Stomach (tissue), 8 donors: ENCODE measurements at regions not wholly inside any gene's neighbourhood (a gene's known extent, or its start where the extent isn't known, plus 50 kb on each side); places are given as distances from the start of the nearest gene placed in this dataset.

Experiments used
- DNase-seq, 2 donors: peaks; one replicate each; pipeline versions ENCODE4 v3.0.0 to v3.0.0-alpha.2; 2013 to 2019
- H3K27ac ChIP-seq, 5 donors: fragments of 200-600 bp in 4 of 5; sonication (generic) in 4 of 5; one replicate each; pipeline ENCODE4 v1.5.1; 2013 to 2019; ENCODE audit warnings: mild to moderate bottlenecking in 1 of 5, moderate library complexity in 1 of 5
- H3K27me3 ChIP-seq, 3 donors: fragments of 200-600 bp; sonication (generic); one replicate each; pipeline ENCODE4 v1.5.1; 2017 to 2019; ENCODE audit warnings: mixed run types in 1 of 3
- H3K36me3 ChIP-seq, 4 donors: fragments of 200-600 bp; sonication (generic); 1 replicate in 3 of 4; 2 replicates in 1 of 4; pipeline ENCODE4 v1.5.1; 2016 to 2019
- H3K4me1 ChIP-seq, 4 donors: fragments of 200-600 bp; sonication (generic); one replicate each; pipeline ENCODE4 v1.5.1; 2016 to 2019
- H3K4me3 ChIP-seq, 4 donors: fragments of 200-600 bp; sonication (generic) in 3 of 4; one replicate each; pipeline ENCODE4 v1.5.1; 2016 to 2019; ENCODE audit warnings: mild to moderate bottlenecking in 1 of 4
- H3K9me3 ChIP-seq, 4 donors: fragments of 200-600 bp; sonication (generic); one replicate each; pipeline ENCODE4 v1.5.1; 2016 to 2019
- EP300 ChIP-seq: sonication (generic); formaldehyde crosslinking; IDR thresholded peaks from one replicate; pipeline ENCODE4 v1.6.1; 2017; ENCODE audit warnings: antibody characterized with exemption
- POLR2A ChIP-seq, 4 donors: fragments of 450-650 bp; IDR thresholded peaks; one replicate each; pipeline ENCODE4 v1.6.1; 2016; ENCODE audit warnings: antibody characterized with exemption in 4 of 4, control low read depth in 2 of 4, mild to moderate bottlenecking in 1 of 4, moderate library complexity in 1 of 4
- POLR2AphosphoS5 ChIP-seq, 3 donors: sonication (generic); formaldehyde crosslinking; IDR thresholded peaks; one replicate each; pipeline ENCODE4 v1.6.1; 2016; ENCODE audit warnings: antibody characterized with exemption in 3 of 3
- WGBS, 5 donors: extraction: QIAGEN DNeasy Blood & Tissue Kit in 3 of 5; methylation state at CpG; one replicate each; pipeline versions ENCODE4 v1.1.5 to v1.1.7; 2013 to 2018; 5-methylcytosine and 5-hydroxymethylcytosine counted together
- intact Hi-C: fragments of 100-400 bp; cut with DNase I; formaldehyde crosslinking; loops from one replicate; pipeline ENCODE4 v1.15.1; 2023; ENCODE audit warnings: low total_unique reads
- TF ChIP-seq, protein P1 (sequence below), 7 experiments: fragments of 450-650 bp in 4 of 7; fragments of 200-600 bp in 3 of 7; sonication (generic) in 3 of 7; IDR thresholded peaks; one replicate each; pipeline ENCODE4 v1.5.1; 2016 to 2019; ENCODE audit warnings: antibody characterized with exemption in 7 of 7, control low read depth in 2 of 7, mild to moderate bottlenecking in 1 of 7
- donor health status: healthy with polysubstance abuse.
- donor health status: Bipolar disorder and iron deficiency.
- donor health status: healthy.

DNA sequence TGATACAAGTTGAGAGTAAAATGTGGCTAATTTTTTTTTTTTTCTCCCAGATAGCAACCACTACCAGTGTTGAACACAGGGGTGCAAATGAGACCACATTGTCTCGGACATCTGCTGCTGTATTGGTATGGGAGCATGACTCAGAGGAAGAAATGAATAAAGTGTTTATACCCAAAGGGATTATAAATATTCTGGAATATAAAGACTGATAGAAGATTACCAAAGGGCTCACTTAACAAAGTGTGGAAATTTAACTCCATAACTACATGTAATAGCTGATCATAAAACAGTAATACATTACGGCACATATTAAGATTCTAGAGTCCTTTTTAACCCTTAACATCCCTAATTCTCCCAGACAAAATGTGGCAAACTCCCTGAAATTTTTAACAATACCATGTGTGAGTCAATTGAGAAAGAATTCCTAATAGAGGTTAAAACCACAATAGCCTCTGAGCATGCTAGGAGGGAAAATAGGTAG, 1023.0 kb upstream of the ACVR2A start:
- no peaks in the 10 kb centered on the region for H3K27me3 ChIP-seq
- H3K36me3 ChIP-seq: no peaks in the 10 kb centered on the region
- H3K4me3 ChIP-seq: no peak overlapping the region
- intact Hi-C loops: no loop called here
- TF ChIP-seq, protein P1, sequence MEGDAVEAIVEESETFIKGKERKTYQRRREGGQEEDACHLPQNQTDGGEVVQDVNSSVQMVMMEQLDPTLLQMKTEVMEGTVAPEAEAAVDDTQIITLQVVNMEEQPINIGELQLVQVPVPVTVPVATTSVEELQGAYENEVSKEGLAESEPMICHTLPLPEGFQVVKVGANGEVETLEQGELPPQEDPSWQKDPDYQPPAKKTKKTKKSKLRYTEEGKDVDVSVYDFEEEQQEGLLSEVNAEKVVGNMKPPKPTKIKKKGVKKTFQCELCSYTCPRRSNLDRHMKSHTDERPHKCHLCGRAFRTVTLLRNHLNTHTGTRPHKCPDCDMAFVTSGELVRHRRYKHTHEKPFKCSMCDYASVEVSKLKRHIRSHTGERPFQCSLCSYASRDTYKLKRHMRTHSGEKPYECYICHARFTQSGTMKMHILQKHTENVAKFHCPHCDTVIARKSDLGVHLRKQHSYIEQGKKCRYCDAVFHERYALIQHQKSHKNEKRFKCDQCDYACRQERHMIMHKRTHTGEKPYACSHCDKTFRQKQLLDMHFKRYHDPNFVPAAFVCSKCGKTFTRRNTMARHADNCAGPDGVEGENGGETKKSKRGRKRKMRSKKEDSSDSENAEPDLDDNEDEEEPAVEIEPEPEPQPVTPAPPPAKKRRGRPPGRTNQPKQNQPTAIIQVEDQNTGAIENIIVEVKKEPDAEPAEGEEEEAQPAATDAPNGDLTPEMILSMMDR (IDR thresholded peaks at IDR 0.05): no peak
- H3K4me1 ChIP-seq: no peaks in the 10 kb centered on the region
- H3K27ac ChIP-seq: no peak overlapping the region
- WGBS, 5 donors: 48 to 76% (median 65%) methylated on average over 2 of the region's 2 CpGs
- DNase-seq: no peak
- peaks cover 0 to 6% (median 0%) of the 10 kb centered on the region in 4 donors for H3K9me3 ChIP-seq

DNA sequence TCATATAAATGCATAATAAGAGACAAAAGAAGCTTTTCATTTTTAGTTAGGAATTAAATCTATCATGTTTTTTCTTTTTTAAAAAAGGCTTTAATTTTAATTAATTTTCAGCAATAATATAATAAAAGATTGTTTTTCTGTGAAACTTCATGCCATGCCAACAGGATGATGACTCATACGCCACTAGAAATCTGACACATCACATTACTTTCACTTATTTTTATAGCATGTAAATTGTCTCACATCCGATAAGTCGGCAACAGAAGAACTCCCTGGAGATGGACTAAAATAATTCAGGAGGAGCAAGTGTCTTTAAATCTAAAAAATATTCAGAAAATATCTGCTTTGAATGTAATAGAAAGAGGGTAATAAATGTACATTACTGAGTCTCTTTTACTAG, 1024.2 kb upstream of the ACVR2A start:
- Histone ChIP-seq H3K4me3 (no peak overlapping the region), H3K36me3 (no peaks in the 10 kb centered on the region), H3K4me1 (no peaks in the 10 kb centered on the region), H3K27ac (no peak overlapping the region), H3K27me3 (no peaks in the 10 kb centered on the region), H3K9me3 (peaks cover 0 to 6% (median 0%) of the 10 kb centered on the region in 4 donors)
- intact Hi-C loops: no loop called here
- no peak for TF ChIP-seq POLR2AphosphoS5 (IDR thresholded peaks at IDR 0.05)
- TF ChIP-seq EP300: no peak
- 75 to 86% (median 81%) methylated on average over 3 of the region's 3 CpGs for WGBS, 5 donors
- DNase-seq: no peak

DNA sequence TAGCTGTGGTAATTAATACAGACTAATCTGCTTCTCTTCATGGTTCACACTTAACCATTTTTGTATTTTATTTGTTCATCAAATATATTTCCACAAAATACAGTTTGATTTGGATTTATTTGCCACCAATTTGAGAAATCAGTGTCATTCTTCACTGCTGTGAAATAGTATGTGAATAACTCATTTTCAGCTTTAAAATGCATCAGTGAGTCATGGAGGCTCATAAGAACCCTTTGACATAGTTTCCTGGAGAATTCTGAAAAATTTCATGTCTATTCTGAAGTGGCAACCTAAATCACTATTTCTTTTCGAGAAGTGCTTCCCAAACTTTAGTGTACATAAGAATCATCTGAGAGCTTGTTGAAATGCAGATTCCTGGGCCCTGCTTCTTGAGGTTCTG, 1026.7 kb upstream of the ACVR2A start:
- no peak for DNase-seq
- Histone ChIP-seq H3K27ac (no peak overlapping the region), H3K36me3 (no peaks in the 10 kb centered on the region), H3K4me1 (no peaks in the 10 kb centered on the region), H3K27me3 (no peaks in the 10 kb centered on the region), H3K9me3 (no peaks in the 10 kb centered on the region), H3K4me3 (no peak overlapping the region)
- intact Hi-C loops: no loop called here
- 70 to 89% (median 83%) methylated on average over 1 of the region's 1 CpG for WGBS, 5 donors
- no peak for TF ChIP-seq EP300
- no peak for TF ChIP-seq POLR2AphosphoS5 (IDR thresholded peaks at IDR 0.05)
- no peak for TF ChIP-seq POLR2A (IDR thresholded peaks at IDR 0.05)
- TF ChIP-seq, protein P1 (IDR thresholded peaks at IDR 0.05): no peak

DNA sequence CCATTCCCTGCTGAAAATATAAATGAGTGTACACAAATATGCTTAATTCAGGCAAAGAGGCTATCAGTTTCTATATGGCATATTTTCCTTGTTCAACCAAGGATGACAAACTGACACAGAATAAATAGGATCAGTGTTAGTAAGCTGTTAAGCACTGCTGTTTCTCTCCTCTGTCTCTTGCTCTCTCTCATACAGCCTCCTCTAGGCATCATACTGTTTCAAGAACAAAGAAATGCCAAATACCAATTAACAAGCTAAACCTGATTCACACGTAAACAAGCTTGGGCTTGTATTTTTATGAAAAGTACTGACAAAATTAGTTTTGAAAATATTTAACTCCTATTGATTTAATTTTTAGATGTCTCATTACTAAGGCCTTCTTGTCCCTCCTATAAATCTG, 1027.2 kb upstream of the ACVR2A start:
- TF ChIP-seq POLR2AphosphoS5 (IDR thresholded peaks at IDR 0.05) (no peak), POLR2A (IDR thresholded peaks at IDR 0.05) (no peak), EP300 (no peak)
- TF ChIP-seq, protein P1 (IDR thresholded peaks at IDR 0.05): no peak
- Histone ChIP-seq H3K27me3 (no peaks in the 10 kb centered on the region), H3K4me1 (no peaks in the 10 kb centered on the region), H3K27ac (no peak overlapping the region), H3K9me3 (peaks cover 0 to 4% (median under 1%) of the 10 kb centered on the region in 4 donors), H3K36me3 (no peaks in the 10 kb centered on the region), H3K4me3 (no peak overlapping the region)
- DNase-seq: no peak
- intact Hi-C loops: no loop called here
- WGBS, 5 donors: 77 to 89% (median 85%) methylated on average over 1 of the region's 1 CpG

DNA sequence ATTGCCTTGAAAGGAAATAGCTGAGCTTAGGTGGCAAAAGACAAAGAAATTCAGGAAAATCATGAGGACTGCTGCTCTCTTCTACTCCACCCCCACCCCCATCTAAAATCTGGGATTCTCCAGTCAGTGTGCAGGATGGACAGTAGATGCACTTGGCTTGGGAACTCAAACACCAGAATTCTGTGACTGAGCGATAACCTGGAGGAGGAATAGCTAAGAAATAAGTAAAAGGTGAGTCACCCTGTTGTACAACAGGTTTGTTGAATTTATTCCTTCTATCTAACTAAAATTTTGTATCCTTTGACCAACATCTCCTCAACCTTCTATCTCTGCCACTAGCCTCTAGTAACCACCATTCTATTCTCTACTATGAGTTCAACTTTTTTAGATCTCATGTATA, 1029.9 kb upstream of the ACVR2A start:
- no peaks in the 10 kb centered on the region for H3K4me1 ChIP-seq
- H3K4me3 ChIP-seq: no peak overlapping the region
- DNase-seq: no peak
- H3K9me3 ChIP-seq: peaks cover 0 to 18% (median 5%) of the 10 kb centered on the region in 4 donors
- H3K36me3 ChIP-seq: no peaks in the 10 kb centered on the region
- TF ChIP-seq, protein P1 (IDR thresholded peaks at IDR 0.05): no peak
- no peak for TF ChIP-seq EP300
- WGBS, 5 donors: 90 to 100% (median 96%) methylated on average over 1 of the region's 1 CpG
- intact Hi-C loops: no loop called here
- no peak overlapping the region for H3K27ac ChIP-seq
- H3K27me3 ChIP-seq: no peaks in the 10 kb centered on the region
